ENCODE measurements at regions not wholly inside any gene's neighbourhood (a gene's known extent, or its start where the extent isn't known, plus 50 kb on each side); places are given as distances from the start of the nearest gene placed in this dataset.

GRCh38 chr16:85300406-85300968 is 188.2 kb upstream of the CIBAR2 start:
- no peak for DNase-seq

- DNase-seq, result no peak
Observed at GRCh38 chr16:85301231-85301630, 189.0 kb upstream of the CIBAR2 start.

GRCh38 chr16:85302018-85302847 is 190.0 kb upstream of the CIBAR2 start:
- peak; percentile 56 for DNase-seq

- no peak for DNase-seq
Observed at GRCh38 chr16:85302848-85303353, 190.6 kb upstream of the CIBAR2 start.

- DNase-seq, result peak; percentile 75
Observed at GRCh38 chr16:85303354-85303883, 191.1 kb upstream of the CIBAR2 start.

- DNase-seq, result no peak
Observed at GRCh38 chr16:85304337-85304736, 192.1 kb upstream of the CIBAR2 start.

- peak; percentile 78 for DNase-seq
Observed at GRCh38 chr16:85306071-85306792, 194.0 kb upstream of the CIBAR2 start.

GRCh38 chr16:85306793-85307551 is 194.7 kb upstream of the CIBAR2 start:
- no peak for DNase-seq

- no peak for DNase-seq
Observed at GRCh38 chr16:85307552-85308364, 195.5 kb upstream of the CIBAR2 start.

- no peak for DNase-seq
Observed at GRCh38 chr16:85308611-85309540, 196.6 kb upstream of the CIBAR2 start.

- DNase-seq, result peak; percentile 23
Observed at GRCh38 chr16:85309656-85310587, 197.7 kb upstream of the CIBAR2 start.

- no peak for DNase-seq
Observed at GRCh38 chr16:85310868-85311585, 198.8 kb upstream of the CIBAR2 start.

GRCh38 chr16:85311741-85312140 is 199.5 kb upstream of the CIBAR2 start:
- no peak for DNase-seq

GRCh38 chr16:85312174-85312573 is 199.9 kb upstream of the CIBAR2 start:
- DNase-seq, result no peak

GRCh38 chr16:85312642-85313525 is 200.6 kb upstream of the CIBAR2 start:
- DNase-seq, result no peak

GRCh38 chr16:85313526-85314301 is 201.4 kb upstream of the CIBAR2 start:
- DNase-seq, result no peak

- no peak for DNase-seq
Observed at GRCh38 chr16:85314512-85314971, 202.3 kb upstream of the CIBAR2 start.
